ENCODE measurements at regions not wholly inside any gene's neighbourhood (a gene's known extent, or its start where the extent isn't known, plus 50 kb on each side); places are given as distances from the start of the nearest gene placed in this dataset.

- H3K27ac ChIP-seq, result no peak overlapping the region
- no peak for TF ChIP-seq CTCF (conservative IDR thresholded peaks at IDR 0.05)
These were observed 154.0 kb downstream of the REEP3 start for GRCh38 chr10:63675171-63675570.

- TF ChIP-seq CTCF (conservative IDR thresholded peaks at IDR 0.05), result no peak
- no peak overlapping the region for H3K27ac ChIP-seq
These were observed 155.8 kb downstream of the REEP3 start for GRCh38 chr10:63677001-63677400.

GRCh38 chr10:63680545-63680944 is 159.3 kb downstream of the REEP3 start:
- H3K27ac ChIP-seq, result peak overlapping the region; percentile 78

- TF ChIP-seq CTCF (conservative IDR thresholded peaks at IDR 0.05), result no peak
- H3K27ac ChIP-seq, result peak overlapping the region; percentile 78
These were observed 160.9 kb downstream of the REEP3 start for GRCh38 chr10:63681993-63682697.

- peak overlapping the region; percentile 78 for H3K27ac ChIP-seq
These were observed 161.5 kb downstream of the REEP3 start for GRCh38 chr10:63682698-63683052.

GRCh38 chr10:63683223-63683622 is 162.0 kb downstream of the REEP3 start:
- peak overlapping the region; percentile 78 for H3K27ac ChIP-seq
- no peak for TF ChIP-seq CTCF (conservative IDR thresholded peaks at IDR 0.05)

GRCh38 chr10:63683686-63684085 is 162.5 kb downstream of the REEP3 start:
- peak overlapping the region; percentile 78 for H3K27ac ChIP-seq
- TF ChIP-seq CTCF (conservative IDR thresholded peaks at IDR 0.05), result no peak

- no peak for TF ChIP-seq CTCF (conservative IDR thresholded peaks at IDR 0.05)
- peak overlapping the region; percentile 78; the same call in 1 of the 2 replicates for H3K27ac ChIP-seq
These were observed 163.2 kb downstream of the REEP3 start for GRCh38 chr10:63684257-63684936.
